SK-N-MC (cell line): ENCODE measurements at regions not wholly inside any gene's neighbourhood (a gene's known extent, or its start where the extent isn't known, plus 50 kb on each side); places are given as distances from the start of the nearest gene placed in this dataset.

Experiments
- DNase-seq: peaks from one replicate; pipeline ENCODE4 v3.0.0-alpha.2; 2011; ENCODE audit warnings: low read depth, low spot score
- H3K27ac ChIP-seq: fragments of 200-600 bp; sonication (generic); 2 replicates; pipeline ENCODE4 v1.5.1; 2016; ENCODE audit warnings: mixed run types
- H3K36me3 ChIP-seq: fragments of 200-600 bp; sonication (generic); 2 replicates; pipeline ENCODE4 v1.6.1; 2017; ENCODE audit warnings: antibody characterized with exemption, low read length, mixed read lengths; ENCODE audit not compliant: insufficient read depth
- H3K4me3 ChIP-seq: fragments of 200-600 bp; sonication (generic); 2 replicates; pipeline ENCODE4 v1.5.1; 2016
- H3K9ac ChIP-seq: fragments of 200-600 bp; sonication (generic); 2 replicates; pipeline ENCODE4 v1.8.0; 2017; ENCODE audit warnings: mixed run types, mixed read lengths; ENCODE audit not compliant: insufficient read length
- H3K9me3 ChIP-seq: fragments of 200-600 bp; sonication (generic); 2 replicates; pipeline ENCODE4 v1.6.1; 2017; ENCODE audit warnings: low read depth, mild to moderate bottlenecking, antibody characterized with exemption, low read length, moderate library complexity, mixed read lengths
- EZH2 ChIP-seq: fragments of 200-600 bp; sonication (generic); IDR thresholded peaks from one replicate; pipeline ENCODE4 v1.6.1; 2017; ENCODE audit warnings: antibody characterized with exemption
- FOXP2 ChIP-seq: optimal IDR thresholded peaks from 2 replicates; pipeline ENCODE3; 2011; ENCODE audit warnings: mild to moderate bottlenecking, moderate library complexity; ENCODE audit not compliant: insufficient read depth; ENCODE audit errors: extremely low read length, control extremely low read depth
- POLR2AphosphoS5 ChIP-seq: IDR thresholded peaks from 2 replicates; pipeline ENCODE4 v1.6.1; 2012; ENCODE audit warnings: mild to moderate bottlenecking, low read depth, low read length, borderline replicate concordance

GRCh38 chr1:98030483-98030882 is 109.6 kb upstream of the DPYD start:
- no peak for DNase-seq

GRCh38 chr1:98028800-98029199 is 108.0 kb upstream of the DPYD start:
- Histone ChIP-seq H3K4me3 (no peak overlapping the region), H3K27ac (no peak overlapping the region), H3K9ac (no peak overlapping the region), H3K36me3 (no peaks in the 10 kb centered on the region), H3K9me3 (no peaks in the 10 kb centered on the region)
- TF ChIP-seq POLR2AphosphoS5 (no peak), FOXP2 (no peak), EZH2 (no peak)
- no peak for DNase-seq

More at GRCh38 chr1:98030483-98030882, 109.6 kb upstream of the DPYD start:
- no peak overlapping the region for H3K4me3 ChIP-seq
- H3K9me3 ChIP-seq, result no peaks in the 10 kb centered on the region
- no peaks in the 10 kb centered on the region for H3K36me3 ChIP-seq
- no peak overlapping the region for H3K27ac ChIP-seq
- no peak overlapping the region for H3K9ac ChIP-seq
- TF ChIP-seq EZH2 (no peak), POLR2AphosphoS5 (no peak), FOXP2 (no peak)

GRCh38 chr1:98027103-98027705 is 106.4 kb upstream of the DPYD start:
- no peak for DNase-seq
- Histone ChIP-seq H3K9ac (no peak overlapping the region), H3K4me3 (no peak overlapping the region), H3K36me3 (no peaks in the 10 kb centered on the region), H3K27ac (no peak overlapping the region), H3K9me3 (no peaks in the 10 kb centered on the region)
- TF ChIP-seq POLR2AphosphoS5 (no peak), EZH2 (no peak), FOXP2 (no peak)

- H3K27ac ChIP-seq, result no peak overlapping the region
- no peaks in the 10 kb centered on the region for H3K36me3 ChIP-seq
- no peaks in the 10 kb centered on the region for H3K9me3 ChIP-seq
- H3K4me3 ChIP-seq, result no peak overlapping the region
- no peak for DNase-seq
- no peak overlapping the region for H3K9ac ChIP-seq
- TF ChIP-seq POLR2AphosphoS5 (no peak), FOXP2 (no peak), EZH2 (no peak)
Measured at GRCh38 chr1:98025858-98026257, 105.0 kb upstream of the DPYD start.

GRCh38 chr1:98021126-98021525 is 100.3 kb upstream of the DPYD start:
- H3K27ac ChIP-seq, result no peak overlapping the region
- no peak overlapping the region for H3K9ac ChIP-seq
- no peak overlapping the region for H3K4me3 ChIP-seq
- H3K36me3 ChIP-seq, result no peaks in the 10 kb centered on the region
- no peaks in the 10 kb centered on the region for H3K9me3 ChIP-seq
- TF ChIP-seq POLR2AphosphoS5, result no peak
- no peak for TF ChIP-seq FOXP2
- no peak for TF ChIP-seq EZH2
- no peak for DNase-seq

GRCh38 chr1:98019747-98020146 is 98.9 kb upstream of the DPYD start:
- TF ChIP-seq FOXP2, result no peak
- no peak for TF ChIP-seq EZH2
- no peak for TF ChIP-seq POLR2AphosphoS5
- H3K27ac ChIP-seq, result no peak overlapping the region

GRCh38 chr1:98018074-98018473 is 97.2 kb upstream of the DPYD start:
- Histone ChIP-seq H3K9ac (no peak overlapping the region), H3K9me3 (no peaks in the 10 kb centered on the region), H3K36me3 (no peaks in the 10 kb centered on the region), H3K4me3 (no peak overlapping the region), H3K27ac (no peak overlapping the region)
- no peak for DNase-seq
- TF ChIP-seq POLR2AphosphoS5, result no peak
- no peak for TF ChIP-seq FOXP2
- TF ChIP-seq EZH2, result no peak

More at GRCh38 chr1:98019747-98020146, 98.9 kb upstream of the DPYD start:
- H3K4me3 ChIP-seq, result no peak overlapping the region
- no peaks in the 10 kb centered on the region for H3K9me3 ChIP-seq
- no peak overlapping the region for H3K9ac ChIP-seq
- no peak for DNase-seq
- H3K36me3 ChIP-seq, result no peaks in the 10 kb centered on the region

- Histone ChIP-seq H3K27ac (no peak overlapping the region), H3K9me3 (no peaks in the 10 kb centered on the region), H3K36me3 (no peaks in the 10 kb centered on the region), H3K4me3 (no peak overlapping the region), H3K9ac (no peak overlapping the region)
- TF ChIP-seq POLR2AphosphoS5, result no peak
- DNase-seq, result no peak
Measured at GRCh38 chr1:98017184-98017583, 96.3 kb upstream of the DPYD start.

GRCh38 chr1:98008373-98008772 is 87.5 kb upstream of the DPYD start:
- H3K36me3 ChIP-seq, result no peaks in the 10 kb centered on the region
- TF ChIP-seq FOXP2 (no peak), EZH2 (no peak), POLR2AphosphoS5 (no peak)
- H3K9ac ChIP-seq, result no peak overlapping the region
- no peak for DNase-seq
- peak overlapping the region; percentile 55 for H3K27ac ChIP-seq
- H3K9me3 ChIP-seq, result no peaks in the 10 kb centered on the region
- H3K4me3 ChIP-seq, result peak overlapping the region; percentile 7; the same call in 1 of the 2 replicates
